ENCODE measurements at regions not wholly inside any gene's neighbourhood (a gene's known extent, or its start where the extent isn't known, plus 50 kb on each side); places are given as distances from the start of the nearest gene placed in this dataset.
A peak's percentile ranks its signal among the peaks of the same experiment; 100 is the strongest.

- TF ChIP-seq, protein P1, sequence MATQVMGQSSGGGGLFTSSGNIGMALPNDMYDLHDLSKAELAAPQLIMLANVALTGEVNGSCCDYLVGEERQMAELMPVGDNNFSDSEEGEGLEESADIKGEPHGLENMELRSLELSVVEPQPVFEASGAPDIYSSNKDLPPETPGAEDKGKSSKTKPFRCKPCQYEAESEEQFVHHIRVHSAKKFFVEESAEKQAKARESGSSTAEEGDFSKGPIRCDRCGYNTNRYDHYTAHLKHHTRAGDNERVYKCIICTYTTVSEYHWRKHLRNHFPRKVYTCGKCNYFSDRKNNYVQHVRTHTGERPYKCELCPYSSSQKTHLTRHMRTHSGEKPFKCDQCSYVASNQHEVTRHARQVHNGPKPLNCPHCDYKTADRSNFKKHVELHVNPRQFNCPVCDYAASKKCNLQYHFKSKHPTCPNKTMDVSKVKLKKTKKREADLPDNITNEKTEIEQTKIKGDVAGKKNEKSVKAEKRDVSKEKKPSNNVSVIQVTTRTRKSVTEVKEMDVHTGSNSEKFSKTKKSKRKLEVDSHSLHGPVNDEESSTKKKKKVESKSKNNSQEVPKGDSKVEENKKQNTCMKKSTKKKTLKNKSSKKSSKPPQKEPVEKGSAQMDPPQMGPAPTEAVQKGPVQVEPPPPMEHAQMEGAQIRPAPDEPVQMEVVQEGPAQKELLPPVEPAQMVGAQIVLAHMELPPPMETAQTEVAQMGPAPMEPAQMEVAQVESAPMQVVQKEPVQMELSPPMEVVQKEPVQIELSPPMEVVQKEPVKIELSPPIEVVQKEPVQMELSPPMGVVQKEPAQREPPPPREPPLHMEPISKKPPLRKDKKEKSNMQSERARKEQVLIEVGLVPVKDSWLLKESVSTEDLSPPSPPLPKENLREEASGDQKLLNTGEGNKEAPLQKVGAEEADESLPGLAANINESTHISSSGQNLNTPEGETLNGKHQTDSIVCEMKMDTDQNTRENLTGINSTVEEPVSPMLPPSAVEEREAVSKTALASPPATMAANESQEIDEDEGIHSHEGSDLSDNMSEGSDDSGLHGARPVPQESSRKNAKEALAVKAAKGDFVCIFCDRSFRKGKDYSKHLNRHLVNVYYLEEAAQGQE (IDR thresholded peaks at IDR 0.05) = no peak
- no peak for TF ChIP-seq NR2F2 (IDR thresholded peaks at IDR 0.05)
- TF ChIP-seq GABPA (IDR thresholded peaks at IDR 0.05 in 1 of 2, conservative IDR thresholded peaks at IDR 0.05 in 1 of 2) = no peak
- TF ChIP-seq RAD21 (IDR thresholded peaks at IDR 0.05) = no peak
- no peak for TF ChIP-seq SP1 (IDR thresholded peaks at IDR 0.05)
- H3K9me3 ChIP-seq (ENCODE audit: control insufficient read depth in 4 of 4, low read length in 3 of 4) = no peaks in the 10 kb centered on the region
- H3K9ac ChIP-seq (ENCODE audit: low read depth in 1 of 2, low read length in 2 of 2) = no peak overlapping the region
- H3K4me1 ChIP-seq (ENCODE audit: control insufficient read depth in 4 of 4, insufficient read depth in 4 of 4, low read length in 3 of 4) = no peaks in the 10 kb centered on the region
- peaks cover 0 to 2% (median 0%) of the 10 kb centered on the region in 4 donors for H3K27me3 ChIP-seq (ENCODE audit: control insufficient read depth in 4 of 4, insufficient read depth in 4 of 4, low read length in 3 of 4)
- no peak overlapping the region for H3K27ac ChIP-seq (ENCODE audit: low read depth in 1 of 2, low read length in 2 of 2)
- DNase-seq (ENCODE audit: low spot score) = no peak
- no peaks in the 10 kb centered on the region for H3K36me3 ChIP-seq (ENCODE audit: control insufficient read depth in 4 of 4, insufficient read depth in 3 of 4, low read depth in 1 of 4, low read length in 3 of 4)
- no peak overlapping the region for H3K4me3 ChIP-seq (ENCODE audit: low read depth in 1 of 3, low read length in 3 of 3)
Measured at GRCh38 chrX:42219231-42219630, 295.9 kb upstream of the CASK start.

DNA sequence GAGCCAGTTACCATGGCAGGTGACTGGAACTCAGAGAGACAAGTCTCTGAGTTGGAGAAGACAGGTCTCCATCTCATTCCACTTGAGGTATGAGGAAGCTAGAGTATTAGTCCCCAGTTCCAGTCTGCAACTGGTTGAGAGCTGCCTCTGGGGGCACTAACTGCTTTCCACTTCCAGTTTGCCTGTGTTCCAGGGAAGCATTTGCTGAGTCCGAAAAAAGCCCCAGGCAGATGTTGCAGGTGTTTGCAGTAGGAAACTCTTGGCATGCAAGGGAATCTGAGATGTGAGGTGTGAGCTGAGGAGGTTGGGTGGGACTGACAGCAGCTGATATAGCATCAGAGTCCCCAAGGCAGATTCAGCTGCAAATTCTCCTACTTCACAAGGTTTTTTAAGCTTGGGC, 272.2 kb upstream of the CASK start:
- Histone ChIP-seq H3K27ac (ENCODE audit: low read depth in 1 of 2, low read length in 2 of 2) (no peak overlapping the region), H3K4me1 (ENCODE audit: control insufficient read depth in 4 of 4, insufficient read depth in 4 of 4, low read length in 3 of 4) (no peaks in the 10 kb centered on the region), H3K9ac (ENCODE audit: low read depth in 1 of 2, low read length in 2 of 2) (no peak overlapping the region), H3K27me3 (ENCODE audit: control insufficient read depth in 4 of 4, insufficient read depth in 4 of 4, low read length in 3 of 4) (no peaks in the 10 kb centered on the region), H3K36me3 (ENCODE audit: control insufficient read depth in 4 of 4, insufficient read depth in 3 of 4, low read depth in 1 of 4, low read length in 3 of 4) (no peaks in the 10 kb centered on the region), H3K4me3 (ENCODE audit: low read depth in 1 of 3, low read length in 3 of 3) (no peak overlapping the region), H3K9me3 (ENCODE audit: control insufficient read depth in 4 of 4, low read length in 3 of 4) (peaks cover 0 to 5% (median under 1%) of the 10 kb centered on the region in 4 donors)
- DNase-seq (ENCODE audit: low spot score) = no peak
- WGBS = 58% methylated on average over 1 of the region's 1 CpG
- TF ChIP-seq ATF3 (IDR thresholded peaks at IDR 0.05) (no peak), FOXA1 (IDR thresholded peaks at IDR 0.05) (no peak)

DNA sequence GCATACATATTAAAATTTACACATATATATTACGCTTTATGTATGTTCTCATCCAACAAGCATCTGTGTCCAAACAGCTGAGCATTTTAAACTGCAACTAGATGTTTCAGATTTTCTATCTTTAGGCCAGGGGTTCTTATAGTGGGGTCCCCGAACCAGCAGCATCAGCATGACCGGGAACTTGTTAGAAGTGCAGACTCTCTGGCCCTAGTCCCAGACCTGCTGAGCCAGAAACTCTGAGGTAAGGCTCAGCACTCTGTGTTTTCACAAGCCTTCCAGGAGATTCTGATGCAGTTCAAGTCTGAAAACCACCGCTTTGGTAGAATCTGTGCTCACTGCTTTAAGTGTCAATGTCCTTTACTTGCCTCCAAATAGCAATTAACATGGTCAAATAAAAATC, 266.2 kb upstream of the CASK start:
- no peak overlapping the region for H3K4me3 ChIP-seq (ENCODE audit: low read depth in 1 of 3, low read length in 3 of 3)
- TF ChIP-seq NR2F2 (IDR thresholded peaks at IDR 0.05) (no peak), RXRA (IDR thresholded peaks at IDR 0.05) (peak in 1 of 2 donors; percentile 8), ATF3 (IDR thresholded peaks at IDR 0.05) (no peak), SP1 (IDR thresholded peaks at IDR 0.05) (no peak), YY1 (IDR thresholded peaks at IDR 0.05) (no peak)
- TF ChIP-seq, protein P2, sequence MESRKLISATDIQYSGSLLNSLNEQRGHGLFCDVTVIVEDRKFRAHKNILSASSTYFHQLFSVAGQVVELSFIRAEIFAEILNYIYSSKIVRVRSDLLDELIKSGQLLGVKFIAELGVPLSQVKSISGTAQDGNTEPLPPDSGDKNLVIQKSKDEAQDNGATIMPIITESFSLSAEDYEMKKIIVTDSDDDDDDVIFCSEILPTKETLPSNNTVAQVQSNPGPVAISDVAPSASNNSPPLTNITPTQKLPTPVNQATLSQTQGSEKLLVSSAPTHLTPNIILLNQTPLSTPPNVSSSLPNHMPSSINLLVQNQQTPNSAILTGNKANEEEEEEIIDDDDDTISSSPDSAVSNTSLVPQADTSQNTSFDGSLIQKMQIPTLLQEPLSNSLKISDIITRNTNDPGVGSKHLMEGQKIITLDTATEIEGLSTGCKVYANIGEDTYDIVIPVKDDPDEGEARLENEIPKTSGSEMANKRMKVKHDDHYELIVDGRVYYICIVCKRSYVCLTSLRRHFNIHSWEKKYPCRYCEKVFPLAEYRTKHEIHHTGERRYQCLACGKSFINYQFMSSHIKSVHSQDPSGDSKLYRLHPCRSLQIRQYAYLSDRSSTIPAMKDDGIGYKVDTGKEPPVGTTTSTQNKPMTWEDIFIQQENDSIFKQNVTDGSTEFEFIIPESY (IDR thresholded peaks at IDR 0.05) = no peak
- no peak overlapping the region for H3K27ac ChIP-seq (ENCODE audit: low read depth in 1 of 2, low read length in 2 of 2)
- 84% methylated on average over 4 of the region's 4 CpGs for WGBS
- no peaks in the 10 kb centered on the region for H3K4me1 ChIP-seq (ENCODE audit: control insufficient read depth in 4 of 4, insufficient read depth in 4 of 4, low read length in 3 of 4)
- H3K27me3 ChIP-seq (ENCODE audit: control insufficient read depth in 4 of 4, insufficient read depth in 4 of 4, low read length in 3 of 4) = no peaks in the 10 kb centered on the region
- no peaks in the 10 kb centered on the region for H3K36me3 ChIP-seq (ENCODE audit: control insufficient read depth in 4 of 4, insufficient read depth in 3 of 4, low read depth in 1 of 4, low read length in 3 of 4)
- H3K9ac ChIP-seq (ENCODE audit: low read depth in 1 of 2, low read length in 2 of 2) = no peak overlapping the region
- no peak for DNase-seq (ENCODE audit: low spot score)
- peaks cover 0 to 5% (median under 1%) of the 10 kb centered on the region in 4 donors for H3K9me3 ChIP-seq (ENCODE audit: control insufficient read depth in 4 of 4, low read length in 3 of 4)
